PC-9 (cell line): ENCODE measurements at regions not wholly inside any gene's neighbourhood (a gene's known extent, or its start where the extent isn't known, plus 50 kb on each side); places are given as distances from the start of the nearest gene placed in this dataset.

ENCODE experiments used
- BruUV-seq: library from RNA; stranded (reverse); fragments of 400-500 nt; replicated peaks from 2 replicates; lab custom pipeline; 2021; lab: Mats Ljungman, UMichigan
- CTCF ChIA-PET: fragments of 300-600 bp; sonication (Branson Sonifier 250); formaldehyde crosslinking; loops from one replicate; lab custom pipeline; 2022; ENCODE audit warnings: antibody characterized with exemption; lab: Charles Lee
- POLR2A ChIA-PET: fragments of 300-600 bp; sonication (Branson Sonifier 250); formaldehyde crosslinking; loops from one replicate; lab custom pipeline; 2022; ENCODE audit warnings: antibody characterized with exemption; ENCODE audit not compliant: unreplicated experiment; lab: Charles Lee
- DNase-seq, 2 experiments: peaks; one replicate each; pipeline versions ENCODE4 v3.0.0 to v3.0.0-alpha.2; 2015 to 2022; ENCODE audit warnings: mixed read lengths in 1 of 2
- H2AFZ ChIP-seq: fragments of 200-600 bp; sonication (generic); 2 replicates; pipeline ENCODE4 v1.8.1; 2017; ENCODE audit warnings: antibody characterized with exemption
- H3F3A ChIP-seq: fragments of 200-600 bp; sonication (generic); 2 replicates; pipeline ENCODE4 v1.8.1; 2017; ENCODE audit warnings: antibody characterized with exemption, mild to moderate bottlenecking, low read depth; ENCODE audit not compliant: insufficient read depth
- H3K27ac ChIP-seq: fragments of 200-600 bp; sonication (generic); 2 replicates; pipeline ENCODE4 v1.6.1; 2016; ENCODE audit warnings: mixed run types
- H3K27me3 ChIP-seq: fragments of 200-600 bp; sonication (generic); 2 replicates; pipeline ENCODE4 v1.6.1; 2016; ENCODE audit warnings: low read depth, mixed run types; ENCODE audit not compliant: insufficient read depth
- H3K36me3 ChIP-seq: fragments of 200-600 bp; sonication (generic); 2 replicates; pipeline ENCODE4 v1.6.1; 2016; ENCODE audit warnings: low read depth, mixed run types
- H3K4me1 ChIP-seq: fragments of 200-600 bp; sonication (generic); replicated peaks from 2 replicates; pipeline ENCODE4 v1.6.1; 2016; ENCODE audit warnings: mixed run types; ENCODE audit not compliant: insufficient read depth
- H3K4me2 ChIP-seq: fragments of 200-600 bp; sonication (generic); 2 replicates; pipeline ENCODE4 v1.6.1; 2017; ENCODE audit warnings: mixed run types
- H3K4me3 ChIP-seq: fragments of 200-600 bp; sonication (generic); 2 replicates; pipeline ENCODE4 v1.6.1; 2016; ENCODE audit warnings: mixed run types
- H3K79me2 ChIP-seq: fragments of 200-600 bp; sonication (generic); 2 replicates; pipeline ENCODE4 v1.6.1; 2017; ENCODE audit warnings: low read depth, mixed run types
- H3K9me2 ChIP-seq: fragments of 200-600 bp; sonication (generic); 2 replicates; pipeline ENCODE4 v1.8.1; 2017; ENCODE audit warnings: mild to moderate bottlenecking; ENCODE audit not compliant: insufficient read depth
- H3K9me3 ChIP-seq: fragments of 200-600 bp; sonication (generic); 2 replicates; pipeline ENCODE4 v1.8.1; 2016; ENCODE audit warnings: low read depth; ENCODE audit not compliant: insufficient read depth
- H4K20me1 ChIP-seq: fragments of 200-600 bp; sonication (generic); 2 replicates; pipeline ENCODE4 v1.8.1; 2017; ENCODE audit not compliant: insufficient read depth
- EZH2 ChIP-seq: fragments of 200-600 bp; sonication (generic); IDR thresholded peaks from 2 replicates; pipeline ENCODE4 v1.8.0; 2017; ENCODE audit warnings: antibody characterized with exemption, low read depth
- intact Hi-C: fragments of 100-400 bp; cut with micrococcal nuclease; formaldehyde crosslinking; loops from one replicate; pipeline ENCODE4 v1.10.0; 2022; ENCODE audit not compliant: unreplicated experiment
- TF ChIP-seq, protein P1 (sequence below): fragments of 200-600 bp; sonication (generic); conservative IDR thresholded peaks from 2 replicates; pipeline ENCODE4 v1.6.1; 2017; ENCODE audit warnings: mixed run types, antibody characterized with exemption, mild to moderate bottlenecking, moderate library complexity

- no peaks in the 10 kb centered on the region for H3K27me3 ChIP-seq
- no peak for TF ChIP-seq EZH2
- TF ChIP-seq, protein P1, sequence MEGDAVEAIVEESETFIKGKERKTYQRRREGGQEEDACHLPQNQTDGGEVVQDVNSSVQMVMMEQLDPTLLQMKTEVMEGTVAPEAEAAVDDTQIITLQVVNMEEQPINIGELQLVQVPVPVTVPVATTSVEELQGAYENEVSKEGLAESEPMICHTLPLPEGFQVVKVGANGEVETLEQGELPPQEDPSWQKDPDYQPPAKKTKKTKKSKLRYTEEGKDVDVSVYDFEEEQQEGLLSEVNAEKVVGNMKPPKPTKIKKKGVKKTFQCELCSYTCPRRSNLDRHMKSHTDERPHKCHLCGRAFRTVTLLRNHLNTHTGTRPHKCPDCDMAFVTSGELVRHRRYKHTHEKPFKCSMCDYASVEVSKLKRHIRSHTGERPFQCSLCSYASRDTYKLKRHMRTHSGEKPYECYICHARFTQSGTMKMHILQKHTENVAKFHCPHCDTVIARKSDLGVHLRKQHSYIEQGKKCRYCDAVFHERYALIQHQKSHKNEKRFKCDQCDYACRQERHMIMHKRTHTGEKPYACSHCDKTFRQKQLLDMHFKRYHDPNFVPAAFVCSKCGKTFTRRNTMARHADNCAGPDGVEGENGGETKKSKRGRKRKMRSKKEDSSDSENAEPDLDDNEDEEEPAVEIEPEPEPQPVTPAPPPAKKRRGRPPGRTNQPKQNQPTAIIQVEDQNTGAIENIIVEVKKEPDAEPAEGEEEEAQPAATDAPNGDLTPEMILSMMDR, result no peak
- H3K36me3 ChIP-seq, result no peaks in the 10 kb centered on the region
- intact Hi-C loops, result no loop called here
- H3K4me3 ChIP-seq, result no peak overlapping the region
- H3K4me1 ChIP-seq, result no peaks in the 10 kb centered on the region
- CTCF ChIA-PET, result no interaction called here
- no peaks in the 10 kb centered on the region for H3F3A ChIP-seq
- no peaks in the 10 kb centered on the region for H3K9me3 ChIP-seq
- no TSS peak for BruUV-seq
- no peaks in the 10 kb centered on the region for H3K9me2 ChIP-seq
- H3K4me2 ChIP-seq, result no peak overlapping the region
- POLR2A ChIA-PET, result no interaction called here
- no peak overlapping the region for H2AFZ ChIP-seq
- no peak for DNase-seq
- H3K27ac ChIP-seq, result no peak overlapping the region
- no peaks in the 10 kb centered on the region for H4K20me1 ChIP-seq
- H3K79me2 ChIP-seq, result no peaks in the 10 kb centered on the region
Measured at GRCh38 chr7:81533426-81533825, 236.4 kb downstream of the HGF start.

DNA sequence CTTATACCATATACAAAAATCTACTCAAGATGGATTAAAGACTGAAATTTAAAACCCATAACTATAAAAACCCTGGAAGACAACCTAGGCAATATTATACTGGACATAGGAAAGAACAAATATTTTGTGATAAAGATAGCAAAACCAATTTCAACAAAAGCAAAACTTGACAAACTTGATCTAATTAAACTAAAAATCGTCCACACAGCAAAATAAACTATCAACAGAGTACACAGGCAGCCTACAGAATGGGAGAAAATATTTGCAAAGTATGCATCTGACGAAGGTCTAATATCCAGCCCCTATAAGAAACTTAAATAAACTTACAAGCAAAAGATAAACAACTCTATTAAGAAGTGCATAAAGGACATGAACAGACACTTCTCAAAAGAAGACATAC lies 240.1 kb downstream of the HGF start:
- H3K4me3 ChIP-seq, result no peak overlapping the region
- ChIA-PET POLR2A (no interaction called here), CTCF (no interaction called here)

DNA sequence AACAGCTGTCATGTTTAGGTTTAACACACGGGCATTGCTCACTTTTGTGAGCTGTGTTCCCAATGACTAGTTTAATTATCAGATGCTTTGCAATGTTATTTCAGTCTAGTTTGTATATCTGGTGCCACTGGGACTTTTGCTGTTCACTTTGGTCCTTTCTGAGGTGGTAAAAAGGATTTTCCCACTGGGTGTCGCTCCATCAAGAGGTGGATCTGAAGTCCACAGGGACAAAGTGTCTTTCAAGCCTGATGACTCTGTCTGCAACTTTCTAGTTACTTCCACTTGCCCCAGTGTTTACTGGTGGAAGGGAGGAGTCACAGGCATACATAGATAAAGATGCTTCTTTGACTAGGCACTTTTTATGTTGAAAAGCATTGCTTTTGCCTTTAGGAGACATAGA lies 242.2 kb downstream of the HGF start:
- H3K27ac ChIP-seq, result no peak overlapping the region
- H3K4me2 ChIP-seq, result no peak overlapping the region
- TF ChIP-seq EZH2, result no peak
- TF ChIP-seq, protein P1, result no peak
- H3K79me2 ChIP-seq, result no peaks in the 10 kb centered on the region
- H3K36me3 ChIP-seq, result no peaks in the 10 kb centered on the region
- H3K4me1 ChIP-seq, result no peaks in the 10 kb centered on the region
- intact Hi-C loops, result no loop called here
- BruUV-seq, result no TSS peak
- no peaks in the 10 kb centered on the region for H4K20me1 ChIP-seq
- CTCF ChIA-PET, result no interaction called here
- no peaks in the 10 kb centered on the region for H3K9me3 ChIP-seq
- no peak overlapping the region for H2AFZ ChIP-seq
- H3K4me3 ChIP-seq, result no peak overlapping the region
- no peak for DNase-seq
- H3K9me2 ChIP-seq, result no peaks in the 10 kb centered on the region
- no peaks in the 10 kb centered on the region for H3F3A ChIP-seq
- POLR2A ChIA-PET, result no interaction called here
- no peaks in the 10 kb centered on the region for H3K27me3 ChIP-seq

More for the DNA sequence above, 240.1 kb downstream of the HGF start:
- TF ChIP-seq, protein P1, result no peak
- TF ChIP-seq EZH2, result no peak
- no peaks in the 10 kb centered on the region for H3K27me3 ChIP-seq
- H3K4me1 ChIP-seq, result no peaks in the 10 kb centered on the region
- H3K4me2 ChIP-seq, result no peak overlapping the region
- no TSS peak for BruUV-seq
- no peaks in the 10 kb centered on the region for H3K36me3 ChIP-seq
- intact Hi-C loops, result no loop called here
- no peaks in the 10 kb centered on the region for H3K79me2 ChIP-seq
- no peak overlapping the region for H3K27ac ChIP-seq
- H3K9me2 ChIP-seq, result no peaks in the 10 kb centered on the region
- H2AFZ ChIP-seq, result no peak overlapping the region
- no peak for DNase-seq
- no peaks in the 10 kb centered on the region for H3K9me3 ChIP-seq
- no peaks in the 10 kb centered on the region for H3F3A ChIP-seq
- H4K20me1 ChIP-seq, result no peaks in the 10 kb centered on the region
